GM23338 (cell line): ENCODE measurements at regions not wholly inside any gene's neighbourhood (a gene's known extent, or its start where the extent isn't known, plus 50 kb on each side); places are given as distances from the start of the nearest gene placed in this dataset.

Source experiments
- CTCF ChIP-seq, 2 experiments: fragments of 200-600 bp in 1 of 2; sonication (generic) in 1 of 2; conservative IDR thresholded peaks; 2 replicates each; pipeline versions ENCODE4 v1.5.1 to v1.6.1; 2016 to 2017; ENCODE audit warnings: antibody characterized with exemption in 2 of 2, low read depth in 2 of 2, mild to moderate bottlenecking in 2 of 2, moderate library complexity in 1 of 2
- EZH2 ChIP-seq: fragments of 200-600 bp; sonication (generic); IDR thresholded peaks from one replicate; pipeline ENCODE4 v1.8.0; 2017; ENCODE audit warnings: antibody characterized with exemption, mild to moderate bottlenecking, low read depth; ENCODE audit not compliant: unreplicated experiment
- EZH2phosphoT487 ChIP-seq: fragments of 200-600 bp; sonication (generic); IDR thresholded peaks from one replicate; pipeline ENCODE4 v1.8.1; 2018; ENCODE audit warnings: antibody characterized with exemption; ENCODE audit not compliant: unreplicated experiment
- NANOG ChIP-seq: IDR thresholded peaks from 2 replicates; pipeline ENCODE4 v1.6.1; 2016; ENCODE audit warnings: antibody characterized with exemption, borderline replicate concordance
- REST ChIP-seq: IDR thresholded peaks from one replicate; pipeline ENCODE4 v1.6.1; 2018; ENCODE audit warnings: antibody characterized with exemption; ENCODE audit not compliant: unreplicated experiment
- STAT1 ChIP-seq: IDR thresholded peaks from one replicate; pipeline ENCODE4 v1.6.1; 2016; ENCODE audit warnings: antibody characterized with exemption; ENCODE audit not compliant: unreplicated experiment
- ZNF114 ChIP-seq: fragments of 250-450 bp; sonication (Bioruptor Pico); IDR thresholded peaks from 2 replicates; pipeline ENCODE4 v1.5.0; 2020; ENCODE audit warnings: mild to moderate bottlenecking, moderate library complexity
- ZNF462 ChIP-seq: fragments of 250-450 bp; sonication (Bioruptor Pico); IDR thresholded peaks from 2 replicates; pipeline ENCODE4 v1.5.0; 2020; ENCODE audit warnings: mild to moderate bottlenecking, moderate library complexity

GRCh38 chr2:84016183-84016582 is 442.9 kb downstream of the SUCLG1 start (continued):
- TF ChIP-seq ZNF462 (CRISPR knock-in tag), result no peak
- no peak for TF ChIP-seq CTCF (conservative IDR thresholded peaks at IDR 0.05; ENCODE audit: low read depth in 2 of 2)
- TF ChIP-seq NANOG, result no peak
- no peak for TF ChIP-seq EZH2phosphoT487
- TF ChIP-seq ZNF114 (CRISPR knock-in tag), result no peak
- no peak for TF ChIP-seq EZH2
- no peak for TF ChIP-seq STAT1
- no peak for TF ChIP-seq REST
